ENCODE measurements at regions not wholly inside any gene's neighbourhood (a gene's known extent, or its start where the extent isn't known, plus 50 kb on each side); places are given as distances from the start of the nearest gene placed in this dataset.

DNA sequence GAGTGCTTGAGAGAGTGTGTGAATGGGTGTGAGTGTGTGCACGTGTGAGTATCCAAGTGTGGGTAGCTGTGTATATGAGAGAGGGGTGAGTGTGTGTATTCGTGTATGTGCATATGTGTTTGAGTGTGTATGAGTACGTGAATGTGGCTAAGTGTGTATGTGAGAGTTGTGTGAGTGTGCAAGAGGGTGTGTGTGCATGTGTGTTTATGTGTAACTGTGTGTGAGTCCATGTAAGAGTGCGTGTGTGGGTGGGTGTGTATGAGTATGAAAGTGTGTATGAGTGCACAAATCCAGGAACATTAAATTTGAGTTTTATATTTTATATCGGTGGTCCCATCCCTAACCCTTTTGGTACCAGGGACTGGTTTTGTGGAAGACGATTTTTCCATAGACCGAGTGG, 156.4 kb downstream of the TENT4A start:
- DNase-seq (ENCODE audit: low spot score), result no peak

GRCh38 chr5:6872441-6873160, 159.4 kb downstream of the TENT4A start:
- no peak for DNase-seq (ENCODE audit: low spot score)

- no peak for DNase-seq (ENCODE audit: low spot score)
Measured at GRCh38 chr5:6873359-6873758, 160.1 kb downstream of the TENT4A start.

- DNase-seq (ENCODE audit: low spot score), result no peak
Measured at GRCh38 chr5:6875376-6875775, 162.1 kb downstream of the TENT4A start.

- no peak for DNase-seq (ENCODE audit: low spot score)
Measured at GRCh38 chr5:6877986-6878828, 165.0 kb downstream of the TENT4A start.

DNA sequence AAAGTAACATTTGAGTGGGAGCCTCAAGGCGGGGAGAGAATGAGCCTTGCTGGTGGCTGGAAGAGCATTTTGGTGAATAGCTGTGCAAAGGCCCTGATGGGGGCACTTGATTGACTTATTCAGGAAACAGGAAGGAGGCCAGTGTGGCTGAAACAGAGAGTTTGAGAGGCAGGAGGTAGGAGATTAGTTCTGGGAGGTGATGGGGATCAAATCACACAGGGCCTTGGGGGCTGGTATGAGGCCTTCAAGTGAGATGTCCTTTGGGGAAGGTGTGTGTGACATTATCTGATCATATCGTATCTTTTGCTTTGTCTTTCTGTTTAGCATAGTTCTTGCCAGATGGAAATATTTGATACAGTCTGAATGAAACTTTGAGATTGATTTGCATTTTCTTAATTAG, 172.3 kb downstream of the TENT4A start:
- DNase-seq (ENCODE audit: low spot score), result no peak

- no peak for DNase-seq (ENCODE audit: low spot score)
Measured at GRCh38 chr5:6886866-6887265, 173.6 kb downstream of the TENT4A start.

- DNase-seq (ENCODE audit: low spot score), result no peak
Measured at GRCh38 chr5:6889030-6889429, 175.8 kb downstream of the TENT4A start.

GRCh38 chr5:6899221-6899620, 186.0 kb downstream of the TENT4A start:
- no peak for DNase-seq (ENCODE audit: low spot score)

- no peak for DNase-seq (ENCODE audit: low spot score)
Measured at GRCh38 chr5:6900247-6901227, 187.3 kb downstream of the TENT4A start.

GRCh38 chr5:6902094-6902493, 188.9 kb downstream of the TENT4A start:
- no peak for DNase-seq (ENCODE audit: low spot score)

- peak; percentile 7 for DNase-seq (ENCODE audit: low spot score)
Measured at GRCh38 chr5:6902597-6902996, 189.4 kb downstream of the TENT4A start.

- no peak for DNase-seq (ENCODE audit: low spot score)
Measured at GRCh38 chr5:6903934-6904333, 190.7 kb downstream of the TENT4A start.

DNA sequence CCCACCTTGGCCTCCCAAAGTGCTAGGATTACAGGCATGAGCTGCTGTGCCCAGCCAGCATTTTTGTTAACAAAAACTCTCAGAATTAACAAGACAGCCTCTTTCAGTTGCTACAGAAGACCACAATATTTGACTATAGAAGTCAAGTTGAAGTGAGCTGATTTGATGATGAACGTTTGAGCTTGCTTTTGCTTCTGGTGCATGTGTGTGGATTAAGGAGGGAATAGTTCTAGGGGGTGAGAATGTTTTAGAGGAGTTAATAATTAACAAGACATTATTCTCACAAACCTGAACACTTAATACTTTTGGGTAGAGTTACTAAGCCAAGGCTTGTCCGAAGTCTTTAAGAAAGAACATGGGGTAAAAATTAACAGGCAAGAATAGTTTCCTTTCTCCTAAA, 191.6 kb downstream of the TENT4A start:
- no peak for DNase-seq (ENCODE audit: low spot score)

DNA sequence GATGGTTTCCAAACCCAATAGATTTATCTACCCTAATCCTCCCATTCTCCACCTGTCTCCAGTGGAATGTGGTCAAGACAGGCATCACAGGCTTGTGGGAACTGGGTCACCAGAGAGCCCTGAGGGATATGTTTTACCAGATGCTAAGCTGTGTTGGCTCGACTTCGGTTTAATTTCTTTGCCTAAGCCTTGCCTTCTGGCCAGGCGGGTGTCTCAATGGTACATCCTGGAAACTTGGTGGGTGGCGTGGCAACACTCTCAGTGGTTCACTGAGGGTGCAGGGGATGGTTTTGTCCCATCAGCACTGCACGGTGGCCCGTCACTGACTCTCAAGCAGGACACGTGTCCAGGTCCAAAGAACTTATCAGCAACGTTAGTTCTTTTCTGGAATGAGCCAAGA, 192.2 kb downstream of the TENT4A start:
- no peak for DNase-seq (ENCODE audit: low spot score)

DNA sequence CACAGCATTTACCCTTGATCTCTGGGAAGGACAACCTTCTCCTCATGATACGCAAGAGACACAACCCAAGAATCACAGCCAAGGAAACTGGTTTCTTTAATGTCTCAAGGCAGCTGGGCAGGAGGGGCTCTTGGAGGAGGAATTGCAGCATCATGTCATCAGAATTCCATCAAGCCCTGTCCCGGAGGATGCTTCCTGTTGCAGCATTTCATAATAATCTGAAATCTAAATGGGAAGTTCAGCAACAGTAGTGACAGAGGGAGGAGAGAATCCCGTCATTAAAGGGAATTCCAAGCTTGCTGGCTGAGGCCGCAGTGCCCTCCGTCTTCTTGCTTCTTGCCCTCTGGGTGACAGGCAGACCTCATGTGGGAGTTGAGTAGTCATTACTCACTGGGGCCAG, 192.7 kb downstream of the TENT4A start:
- no peak for DNase-seq (ENCODE audit: low spot score)

- no peak for DNase-seq (ENCODE audit: low spot score)
Measured at GRCh38 chr5:6907320-6907918, 194.2 kb downstream of the TENT4A start.

DNA sequence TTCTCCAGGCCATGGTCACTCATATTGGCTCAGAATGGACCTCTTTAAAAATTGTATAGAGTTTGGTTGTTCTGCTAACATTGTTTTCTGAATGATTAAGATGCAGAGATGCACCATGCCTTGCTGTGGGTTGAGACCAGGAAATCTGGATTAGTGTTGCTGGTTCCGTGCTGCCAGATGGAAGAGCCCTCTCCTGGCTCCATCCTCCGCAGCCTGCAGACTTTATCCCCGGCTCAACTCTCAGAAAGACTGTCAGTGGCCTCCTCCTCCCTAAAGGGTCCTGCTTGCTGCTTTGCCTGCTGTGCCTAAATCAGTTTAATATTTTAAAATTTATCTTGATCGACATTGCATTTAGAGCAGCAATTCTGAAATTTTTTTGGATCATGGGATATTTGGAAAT, 196.7 kb downstream of the TENT4A start:
- DNase-seq (ENCODE audit: low spot score), result no peak

DNA sequence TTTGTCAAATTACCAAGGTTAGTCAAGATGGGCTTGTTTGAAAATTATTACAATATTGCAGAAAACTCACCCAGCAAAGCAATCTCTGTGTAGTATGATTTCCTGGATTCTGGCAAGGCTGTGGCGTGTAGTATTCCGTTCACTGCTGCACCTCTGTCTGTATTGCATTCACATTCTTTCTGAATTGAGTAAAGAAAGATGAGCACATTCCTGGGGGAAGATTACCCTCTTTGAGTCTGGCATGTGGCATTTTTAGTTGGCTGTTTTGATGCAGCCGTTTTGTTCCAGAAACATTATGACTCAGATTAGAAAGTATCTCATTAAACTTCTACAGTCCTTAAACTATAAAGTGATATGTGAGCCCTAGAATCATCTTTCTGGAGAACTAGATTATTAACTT, 197.7 kb downstream of the TENT4A start:
- no peak for DNase-seq (ENCODE audit: low spot score)

- DNase-seq (ENCODE audit: low spot score), result no peak
Measured at GRCh38 chr5:6914347-6914746, 201.1 kb downstream of the TENT4A start.

DNA sequence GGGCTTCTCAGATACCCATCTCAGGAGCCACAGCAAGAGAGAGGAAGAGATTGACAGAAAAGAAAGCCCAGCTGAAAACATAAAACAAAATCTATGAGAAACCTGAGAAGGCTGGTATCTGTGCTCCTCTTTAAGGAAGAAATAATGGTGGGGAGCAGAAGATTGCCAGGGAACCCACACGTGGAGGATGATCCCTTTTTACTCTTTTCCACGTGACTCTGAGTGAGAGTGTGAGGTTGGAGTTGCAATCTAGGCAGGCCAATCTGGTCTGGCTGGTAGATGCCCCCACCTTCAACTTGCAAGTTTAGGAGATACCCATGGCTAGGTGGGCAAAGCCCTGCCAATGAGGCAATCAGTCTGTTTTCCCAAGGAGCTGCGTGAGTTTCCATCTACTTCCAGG, 202.3 kb downstream of the TENT4A start:
- DNase-seq (ENCODE audit: low spot score), result no peak

DNA sequence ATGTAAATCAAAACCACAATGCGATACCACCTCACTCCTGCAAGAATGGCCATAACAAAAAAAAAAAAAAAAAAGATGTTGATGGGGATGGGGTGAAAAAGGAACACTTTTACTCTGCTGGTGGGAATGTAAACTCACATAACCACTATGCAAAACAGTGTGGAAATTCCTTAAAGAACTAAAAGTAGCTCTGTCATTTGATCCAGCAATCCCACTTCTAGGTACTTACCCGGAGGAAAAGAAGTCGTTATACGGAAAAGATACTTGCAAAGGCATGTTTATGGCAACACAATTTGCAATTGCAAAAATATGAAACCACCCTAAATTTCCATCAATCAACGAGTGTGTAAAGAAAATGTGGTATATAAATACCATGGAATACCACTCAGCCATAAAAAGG, 205.0 kb downstream of the TENT4A start:
- no peak for DNase-seq (ENCODE audit: low spot score)
